ENCODE measurements at regions not wholly inside any gene's neighbourhood (a gene's known extent, or its start where the extent isn't known, plus 50 kb on each side); places are given as distances from the start of the nearest gene placed in this dataset.
A peak's percentile ranks its signal among the peaks of the same experiment; 100 is the strongest.

DNA sequence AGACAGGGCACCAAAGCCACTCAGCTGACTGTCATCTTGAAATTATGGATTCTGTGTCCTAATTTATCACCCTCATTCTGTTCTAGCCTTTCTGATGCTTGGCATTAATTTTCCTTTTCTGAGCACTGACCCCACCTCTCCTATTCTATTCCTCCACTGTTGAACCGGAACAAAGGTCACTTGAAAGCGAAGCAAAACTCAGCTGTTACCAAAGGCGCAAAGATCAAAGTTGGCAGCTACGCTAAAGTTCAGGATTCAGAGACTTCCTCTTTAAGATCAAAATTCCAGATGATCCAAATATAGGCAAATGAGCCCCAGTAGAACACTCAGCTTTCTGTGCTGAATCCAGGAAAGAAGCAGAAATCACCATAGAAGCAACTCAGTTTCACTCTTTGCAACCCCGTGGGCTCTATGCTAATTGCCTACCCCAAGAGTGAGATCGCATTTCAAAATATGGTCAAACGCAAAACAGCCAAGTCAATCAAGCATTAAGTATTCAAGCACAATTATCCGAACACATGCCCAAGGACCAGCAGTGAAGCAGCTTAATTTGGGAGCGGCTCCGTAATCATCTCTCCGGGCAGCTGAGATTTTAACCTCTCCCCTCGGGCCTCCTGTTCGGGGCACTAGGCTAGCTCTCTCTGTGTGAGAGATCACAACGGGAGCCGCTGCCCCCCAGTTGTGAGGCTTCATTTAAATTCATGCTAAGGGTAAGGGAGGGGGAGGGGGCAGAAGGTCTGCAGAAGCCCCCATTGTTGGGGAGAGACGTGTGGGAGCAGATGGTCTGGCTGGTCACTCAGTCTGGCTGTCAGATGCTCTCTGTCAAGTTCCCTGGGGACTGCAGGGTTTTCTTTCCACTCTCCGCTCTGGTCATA is 288.6 kb downstream of the ELAVL2 start:
- POLR2A ChIA-PET (ENCODE audit: low non-redundant PET): no interaction called here
- DNase-seq (ENCODE audit: low spot score): no peak
- H3K27ac ChIP-seq: no peak overlapping the region
- no peak for TF ChIP-seq CTCF (conservative IDR thresholded peaks at IDR 0.05; ENCODE audit: low read depth)
- CTCF ChIA-PET: no interaction called here

- ChIA-PET CTCF (no interaction called here), POLR2A (ENCODE audit: low non-redundant PET) (no interaction called here)
- TF ChIP-seq CTCF (conservative IDR thresholded peaks at IDR 0.05; ENCODE audit: low read depth): no peak
- DNase-seq (ENCODE audit: low spot score): no peak
- H3K27ac ChIP-seq: no peak overlapping the region
Measured at GRCh38 chr9:23538067-23538402, 288.0 kb downstream of the ELAVL2 start.

GRCh38 chr9:23538461-23539003 is 287.5 kb downstream of the ELAVL2 start:
- ChIA-PET POLR2A (ENCODE audit: low non-redundant PET) (no interaction called here), CTCF (no interaction called here)
- no peak overlapping the region for H3K27ac ChIP-seq
- no peak for TF ChIP-seq CTCF (conservative IDR thresholded peaks at IDR 0.05; ENCODE audit: low read depth)
- DNase-seq (ENCODE audit: low spot score): no peak

DNA sequence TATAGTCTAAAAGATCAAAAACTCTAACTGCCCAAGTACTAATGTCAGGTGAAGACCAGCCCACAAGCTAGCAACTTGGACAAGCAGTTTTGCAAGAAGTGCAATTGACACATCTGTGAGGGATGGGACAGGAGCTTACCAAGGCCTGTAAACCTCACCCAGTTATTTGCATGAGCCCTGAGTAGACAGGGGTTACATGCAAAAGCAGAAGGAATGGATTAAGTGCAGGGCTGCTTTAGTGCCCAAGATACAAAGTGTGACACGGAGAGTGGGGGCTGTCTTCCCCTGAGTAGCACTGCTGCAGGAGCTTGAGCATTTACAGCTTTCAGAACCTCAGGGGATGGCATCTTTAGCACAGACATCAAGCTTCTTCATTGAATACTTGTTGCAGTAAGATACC is 286.7 kb downstream of the ELAVL2 start:
- ChIA-PET POLR2A (ENCODE audit: low non-redundant PET) (no interaction called here), CTCF (interaction anchor here (0.6 kb wide), 1 partner anchor 52 kb away, joined by 3 read pairs; no protein-coding TSS in a partner anchor)
- no peak overlapping the region for H3K27ac ChIP-seq
- TF ChIP-seq CTCF (conservative IDR thresholded peaks at IDR 0.05; ENCODE audit: low read depth): no peak
- no peak for DNase-seq (ENCODE audit: low spot score)

DNA sequence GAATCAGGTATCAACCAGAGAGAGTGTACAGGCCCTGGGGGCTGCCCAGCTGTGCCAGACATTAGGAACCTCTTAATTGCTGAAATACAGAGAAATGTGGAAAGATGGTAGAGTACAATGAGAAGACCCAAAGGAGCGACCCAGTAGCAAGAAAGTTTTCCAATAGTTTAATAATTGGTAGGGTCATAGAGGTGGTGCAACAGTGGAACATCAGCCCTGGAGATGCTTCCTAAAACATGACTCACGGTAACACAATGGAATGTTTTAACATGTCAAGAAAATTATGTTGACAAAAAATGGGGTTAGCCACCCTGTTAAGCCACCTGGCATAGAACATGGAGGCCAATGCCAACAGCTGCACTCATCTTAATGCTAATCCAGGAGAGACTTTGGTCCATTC is 284.1 kb downstream of the ELAVL2 start:
- TF ChIP-seq CTCF (conservative IDR thresholded peaks at IDR 0.05; ENCODE audit: low read depth): no peak
- ChIA-PET POLR2A (ENCODE audit: low non-redundant PET) (no interaction called here), CTCF (no interaction called here)
- DNase-seq (ENCODE audit: low spot score): peak; percentile 36
- H3K27ac ChIP-seq: no peak overlapping the region

DNA sequence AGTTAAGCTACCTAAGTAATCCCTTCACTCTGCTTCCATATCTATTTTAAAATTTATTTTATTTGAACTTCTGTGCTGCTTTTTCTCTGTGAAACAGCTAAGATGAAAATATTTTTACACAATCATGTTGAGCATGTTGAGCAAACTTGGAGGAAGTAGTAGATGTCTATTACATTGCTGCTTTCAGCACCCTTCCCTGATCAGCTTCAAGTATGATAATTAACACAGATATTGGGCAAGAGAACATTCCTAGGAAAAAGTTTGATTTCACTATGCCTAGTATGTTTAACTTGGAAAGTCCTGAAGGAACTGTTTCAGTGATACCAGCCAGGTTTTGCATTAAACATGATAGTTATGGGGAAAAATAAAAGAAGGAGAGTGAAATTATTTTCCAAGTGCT is 283.6 kb downstream of the ELAVL2 start:
- CTCF ChIA-PET: no interaction called here
- no peak for TF ChIP-seq CTCF (conservative IDR thresholded peaks at IDR 0.05; ENCODE audit: low read depth)
- DNase-seq (ENCODE audit: low spot score): no peak
- POLR2A ChIA-PET (ENCODE audit: low non-redundant PET): no interaction called here
- H3K27ac ChIP-seq: no peak overlapping the region
